Fibroblast of skin of right quadriceps (primary cell): ENCODE measurements at regions not wholly inside any gene's neighbourhood (a gene's known extent, or its start where the extent isn't known, plus 50 kb on each side); places are given as distances from the start of the nearest gene placed in this dataset.
A peak's percentile ranks its signal among the peaks of the same experiment; 100 is the strongest.

Experiments
- DNase-seq: peaks from one replicate; pipeline ENCODE4 v3.0.0-alpha.2; 2013

- DNase-seq, result peak; percentile 70
Observed at GRCh38 chr3:27589795-27590194, 105.6 kb upstream of the SLC4A7 start.

- no peak for DNase-seq
Observed at GRCh38 chr3:27585429-27585828, 101.2 kb upstream of the SLC4A7 start.

GRCh38 chr3:27584874-27585273, 100.7 kb upstream of the SLC4A7 start:
- no peak for DNase-seq

GRCh38 chr3:27581852-27582251, 97.7 kb upstream of the SLC4A7 start:
- no peak for DNase-seq

GRCh38 chr3:27578032-27578431, 93.8 kb upstream of the SLC4A7 start:
- DNase-seq, result no peak

GRCh38 chr3:27577504-27577903, 93.3 kb upstream of the SLC4A7 start:
- DNase-seq, result no peak

- DNase-seq, result no peak
Observed at GRCh38 chr3:27576171-27576570, 92.0 kb upstream of the SLC4A7 start.

- DNase-seq, result no peak
Observed at GRCh38 chr3:27575499-27575898, 91.3 kb upstream of the SLC4A7 start.

GRCh38 chr3:27574438-27574795, 90.2 kb upstream of the SLC4A7 start:
- no peak for DNase-seq

- peak; percentile 37 for DNase-seq
Observed at GRCh38 chr3:27573780-27574437, 89.7 kb upstream of the SLC4A7 start.

GRCh38 chr3:27573138-27573537, 89.0 kb upstream of the SLC4A7 start:
- DNase-seq, result no peak

GRCh38 chr3:27571345-27571744, 87.2 kb upstream of the SLC4A7 start:
- DNase-seq, result no peak

GRCh38 chr3:27570421-27571106, 86.4 kb upstream of the SLC4A7 start:
- no peak for DNase-seq

GRCh38 chr3:27568393-27568792, 84.2 kb upstream of the SLC4A7 start:
- DNase-seq, result peak; percentile 62

- no peak for DNase-seq
Observed at GRCh38 chr3:27567251-27567650, 83.1 kb upstream of the SLC4A7 start.

- no peak for DNase-seq
Observed at GRCh38 chr3:27565201-27565852, 81.1 kb upstream of the SLC4A7 start.

- DNase-seq, result no peak
Observed at GRCh38 chr3:27561576-27561975, 77.4 kb upstream of the SLC4A7 start.

GRCh38 chr3:27560484-27561056, 76.4 kb upstream of the SLC4A7 start:
- DNase-seq, result no peak

- peak; percentile 80 for DNase-seq
Observed at GRCh38 chr3:27559835-27560234, 75.7 kb upstream of the SLC4A7 start.

- DNase-seq, result no peak
Observed at GRCh38 chr3:27559381-27559780, 75.2 kb upstream of the SLC4A7 start.

GRCh38 chr3:27557411-27557810, 73.2 kb upstream of the SLC4A7 start:
- DNase-seq, result no peak

- DNase-seq, result peak; percentile 82
Observed at GRCh38 chr3:27556887-27557286, 72.7 kb upstream of the SLC4A7 start.

- DNase-seq, result peak; percentile 57
Observed at GRCh38 chr3:27554706-27555105, 70.5 kb upstream of the SLC4A7 start.
